Upper lobe of left lung (tissue), 4 donors: ENCODE measurements at regions not wholly inside any gene's neighbourhood (a gene's known extent, or its start where the extent isn't known, plus 50 kb on each side); places are given as distances from the start of the nearest gene placed in this dataset.

Experiments used
- POLR2A ChIP-seq, 4 donors: fragments of 450-650 bp; IDR thresholded peaks; one replicate each; pipeline ENCODE4 v1.5.1; 2016 to 2017; ENCODE audit warnings: antibody characterized with exemption in 4 of 4, mild to moderate bottlenecking in 2 of 4
- POLR2AphosphoS5 ChIP-seq, 2 donors: sonication (generic); formaldehyde crosslinking; IDR thresholded peaks; one replicate each; pipeline ENCODE4 v1.5.1; 2017; ENCODE audit warnings: antibody characterized with exemption in 2 of 2
- TF ChIP-seq, protein P1 (sequence below), 6 experiments: fragments of 450-650 bp in 4 of 6; fragments of 200-600 bp in 2 of 6; sonication (generic) in 2 of 6; IDR thresholded peaks; one replicate each; pipeline ENCODE4 v1.5.1; 2016 to 2019; ENCODE audit warnings: antibody characterized with exemption in 6 of 6

DNA sequence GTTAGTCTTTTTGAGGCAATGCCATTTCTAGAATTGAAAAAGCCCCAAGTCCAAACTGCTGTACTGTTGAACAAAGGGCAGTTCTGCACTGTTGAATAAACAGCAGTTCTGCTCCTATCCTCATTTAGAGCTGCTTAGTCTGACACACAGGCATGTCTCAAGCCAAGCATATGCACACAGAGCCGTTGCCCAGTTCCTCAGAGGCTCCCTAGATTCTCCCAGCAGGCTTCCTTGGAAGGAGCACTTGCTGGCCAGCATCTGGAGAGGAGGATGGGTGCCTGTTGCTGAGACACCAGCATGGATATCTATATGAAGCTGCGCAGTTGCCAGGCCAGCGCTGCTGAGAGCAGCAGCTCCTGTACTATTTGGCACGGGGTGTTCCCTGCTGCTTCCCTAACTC, 138.3 kb upstream of the USP38 start:
- TF ChIP-seq, protein P1, sequence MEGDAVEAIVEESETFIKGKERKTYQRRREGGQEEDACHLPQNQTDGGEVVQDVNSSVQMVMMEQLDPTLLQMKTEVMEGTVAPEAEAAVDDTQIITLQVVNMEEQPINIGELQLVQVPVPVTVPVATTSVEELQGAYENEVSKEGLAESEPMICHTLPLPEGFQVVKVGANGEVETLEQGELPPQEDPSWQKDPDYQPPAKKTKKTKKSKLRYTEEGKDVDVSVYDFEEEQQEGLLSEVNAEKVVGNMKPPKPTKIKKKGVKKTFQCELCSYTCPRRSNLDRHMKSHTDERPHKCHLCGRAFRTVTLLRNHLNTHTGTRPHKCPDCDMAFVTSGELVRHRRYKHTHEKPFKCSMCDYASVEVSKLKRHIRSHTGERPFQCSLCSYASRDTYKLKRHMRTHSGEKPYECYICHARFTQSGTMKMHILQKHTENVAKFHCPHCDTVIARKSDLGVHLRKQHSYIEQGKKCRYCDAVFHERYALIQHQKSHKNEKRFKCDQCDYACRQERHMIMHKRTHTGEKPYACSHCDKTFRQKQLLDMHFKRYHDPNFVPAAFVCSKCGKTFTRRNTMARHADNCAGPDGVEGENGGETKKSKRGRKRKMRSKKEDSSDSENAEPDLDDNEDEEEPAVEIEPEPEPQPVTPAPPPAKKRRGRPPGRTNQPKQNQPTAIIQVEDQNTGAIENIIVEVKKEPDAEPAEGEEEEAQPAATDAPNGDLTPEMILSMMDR (IDR thresholded peaks at IDR 0.05), result no peak
- no peak for TF ChIP-seq POLR2A (IDR thresholded peaks at IDR 0.05)
- no peak for TF ChIP-seq POLR2AphosphoS5 (IDR thresholded peaks at IDR 0.05)
